ENCODE measurements at regions not wholly inside any gene's neighbourhood (a gene's known extent, or its start where the extent isn't known, plus 50 kb on each side); places are given as distances from the start of the nearest gene placed in this dataset.
A peak's percentile ranks its signal among the peaks of the same experiment; 100 is the strongest.
"Not testable (repeated sequence)": the region's sequence is repeated elsewhere in the genome, so short reads cannot be mapped to it uniquely, and the experiment has no call there.

DNA sequence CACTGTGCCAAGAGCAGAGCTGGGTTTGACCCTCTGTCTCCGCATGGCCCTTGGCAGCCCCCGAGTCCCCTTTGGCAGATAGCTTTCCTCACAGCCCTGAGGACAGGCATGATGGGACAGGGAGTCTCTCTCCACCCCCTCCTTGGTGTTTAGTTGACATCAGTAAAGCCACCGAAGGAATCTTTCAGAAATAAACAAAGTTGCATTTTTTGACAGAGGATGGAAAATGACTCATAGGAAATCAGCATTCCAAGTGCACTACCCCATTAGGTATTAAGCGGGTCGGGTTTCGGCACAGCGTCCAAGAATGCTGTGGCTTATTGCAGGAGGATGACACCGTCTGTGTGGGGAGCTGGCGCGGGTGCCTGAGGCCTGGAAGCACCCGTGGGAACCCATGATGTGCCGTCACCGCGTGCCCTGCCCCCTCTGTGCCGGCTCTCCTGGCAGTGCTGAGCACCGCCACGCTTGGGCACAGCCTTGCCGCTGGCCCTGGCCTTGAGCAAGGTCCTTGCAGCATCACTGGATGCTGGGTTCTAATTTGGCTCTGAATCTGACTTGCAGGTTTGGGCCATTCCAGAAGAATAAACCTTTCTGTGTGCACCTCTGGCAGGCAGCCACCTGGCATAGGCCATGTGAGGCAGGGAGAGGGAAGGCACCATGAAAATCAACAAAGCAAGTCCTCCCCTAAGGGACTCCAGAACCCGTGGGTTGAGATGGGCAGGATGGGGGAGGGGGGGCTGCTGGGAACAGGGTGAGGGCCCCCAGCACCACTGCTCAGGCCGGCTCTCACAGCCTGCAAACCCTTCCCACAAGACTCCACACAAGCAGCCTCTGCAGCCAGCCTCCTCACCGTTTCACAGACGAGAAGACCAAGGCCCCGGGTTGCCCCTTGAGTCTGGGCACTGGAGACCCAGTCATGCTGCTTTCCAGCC, 50.5 kb upstream of the ZNF469 start:
- Histone ChIP-seq H3K36me3 (replicated peaks in 1 of 2; ENCODE audit: control extremely low read depth in 1 of 2, control insufficient read depth in 1 of 2, extremely low read depth in 1 of 2, insufficient read depth in 2 of 2, low read length in 1 of 2) (no peaks in the 10 kb centered on the region), H3K4me2 (replicated peaks; ENCODE audit: low read depth, low read length, poor library complexity, severe bottlenecking) (no peak overlapping the region), H3K4me1 (ENCODE audit: control insufficient read depth in 2 of 2, insufficient read depth in 2 of 2, low read length in 2 of 2) (peaks cover 8 to 10% of the 10 kb centered on the region in 2 donors), H4K20me1 (ENCODE audit: control insufficient read depth, insufficient read depth, low read length, poor library complexity, severe bottlenecking) (no peaks in the 10 kb centered on the region), H3K27ac (ENCODE audit: low read length in 2 of 2) (no peak overlapping the region), H3K79me2 (ENCODE audit: control insufficient read depth, insufficient read depth, low read length) (no peaks in the 10 kb centered on the region), H3K9ac (ENCODE audit: low read length) (no peak overlapping the region), H2AFZ (ENCODE audit: insufficient read depth, low read depth, low read length, poor library complexity, severe bottlenecking) (no peak overlapping the region), H3K9me3 (ENCODE audit: control extremely low read depth in 1 of 3, control insufficient read depth in 2 of 3, insufficient read depth in 1 of 3, low read length in 2 of 3) (peaks cover 0 to 20% (median 0%) of the 10 kb centered on the region in 3 donors), H3K4me3 (ENCODE audit: control extremely low read depth in 1 of 5, extremely low read depth in 1 of 5, insufficient read depth in 1 of 5, low read depth in 2 of 5, low read length in 4 of 5) (no peak overlapping the region), H3K27me3 (replicated peaks in 1 of 4; ENCODE audit: control extremely low read depth in 1 of 4, control insufficient read depth in 3 of 4, insufficient read depth in 4 of 4, low read length in 3 of 4) (peaks cover 0 to 12% (median 2%) of the 10 kb centered on the region in 4 experiments)
- no peak for DNase-seq
- 92% methylated on average over 19 of the region's 23 CpGs for WGBS (ENCODE audit: insufficient coverage)
- Mint-ChIP-seq H3K9me3 (ENCODE audit: insufficient read depth) (no peaks in the 10 kb centered on the region), H3K4me1 (peaks cover 6% of the 10 kb centered on the region), H3K4me3 (no peak overlapping the region), H3K27ac (no peak overlapping the region), H3K27me3 (peaks cover 15% of the 10 kb centered on the region)
- CTCF ChIA-PET, result no interaction called here
- POLR2A ChIA-PET, result no interaction called here
- TF ChIP-seq EZH2 (IDR thresholded peaks at IDR 0.05; ENCODE audit: borderline replicate concordance, insufficient read depth, low read depth, low read length, poor library complexity, severe bottlenecking), result no peak
- TF ChIP-seq, protein P1, sequence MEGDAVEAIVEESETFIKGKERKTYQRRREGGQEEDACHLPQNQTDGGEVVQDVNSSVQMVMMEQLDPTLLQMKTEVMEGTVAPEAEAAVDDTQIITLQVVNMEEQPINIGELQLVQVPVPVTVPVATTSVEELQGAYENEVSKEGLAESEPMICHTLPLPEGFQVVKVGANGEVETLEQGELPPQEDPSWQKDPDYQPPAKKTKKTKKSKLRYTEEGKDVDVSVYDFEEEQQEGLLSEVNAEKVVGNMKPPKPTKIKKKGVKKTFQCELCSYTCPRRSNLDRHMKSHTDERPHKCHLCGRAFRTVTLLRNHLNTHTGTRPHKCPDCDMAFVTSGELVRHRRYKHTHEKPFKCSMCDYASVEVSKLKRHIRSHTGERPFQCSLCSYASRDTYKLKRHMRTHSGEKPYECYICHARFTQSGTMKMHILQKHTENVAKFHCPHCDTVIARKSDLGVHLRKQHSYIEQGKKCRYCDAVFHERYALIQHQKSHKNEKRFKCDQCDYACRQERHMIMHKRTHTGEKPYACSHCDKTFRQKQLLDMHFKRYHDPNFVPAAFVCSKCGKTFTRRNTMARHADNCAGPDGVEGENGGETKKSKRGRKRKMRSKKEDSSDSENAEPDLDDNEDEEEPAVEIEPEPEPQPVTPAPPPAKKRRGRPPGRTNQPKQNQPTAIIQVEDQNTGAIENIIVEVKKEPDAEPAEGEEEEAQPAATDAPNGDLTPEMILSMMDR (IDR thresholded peaks at IDR 0.05), result no peak
- no peak for ATAC-seq (ENCODE audit: low read depth)
- intact Hi-C loops (cut with micrococcal nuclease), result no loop called here

DNA sequence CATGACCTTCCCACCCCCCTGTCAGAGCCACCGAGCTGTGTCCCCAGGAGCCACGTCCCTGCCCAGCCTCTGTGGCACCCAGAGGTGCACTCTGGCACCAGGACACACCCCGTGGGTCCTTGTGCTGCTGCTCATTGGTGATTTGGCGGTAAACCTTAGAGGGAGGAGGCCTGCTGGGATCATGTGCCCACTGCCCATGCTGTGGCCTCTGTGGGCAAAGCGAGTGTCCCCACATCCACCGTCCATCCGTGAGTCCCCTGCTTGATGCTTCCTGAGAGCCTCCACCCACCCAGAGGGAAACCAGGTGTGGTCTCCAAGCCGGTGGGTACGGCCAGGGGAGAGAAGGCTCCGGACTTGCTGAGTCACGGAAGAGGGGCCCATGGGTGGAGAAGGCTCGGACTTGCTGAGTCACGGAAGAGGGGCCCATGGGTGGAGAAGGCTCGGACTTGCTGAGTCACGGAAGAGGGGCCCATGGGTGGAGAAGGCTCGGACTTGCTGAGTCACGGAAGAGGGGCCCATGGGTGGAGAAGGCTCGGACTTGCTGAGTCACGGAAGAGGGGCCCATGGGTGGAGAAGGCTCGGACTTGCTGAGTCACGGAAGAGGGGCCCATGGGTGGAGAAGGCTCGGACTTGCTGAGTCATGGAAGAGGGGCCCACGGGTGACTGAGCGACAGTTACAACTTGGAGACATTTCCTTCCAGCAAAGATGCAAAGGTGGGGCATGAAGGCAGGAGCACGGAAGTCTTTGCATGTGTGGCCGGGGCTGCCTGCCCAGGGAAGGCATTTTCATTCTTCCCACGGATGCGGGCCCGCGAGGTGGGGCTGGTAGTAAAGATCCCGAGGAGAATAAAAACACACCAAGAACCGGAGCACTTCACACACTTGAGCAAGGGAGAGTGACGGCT, 49.6 kb upstream of the ZNF469 start:
- H3K9ac ChIP-seq (ENCODE audit: low read length); H4K20me1 ChIP-seq (ENCODE audit: control insufficient read depth, insufficient read depth, low read length, poor library complexity, severe bottlenecking); intact Hi-C loops (cut with micrococcal nuclease); H3K4me3 ChIP-seq (ENCODE audit: control extremely low read depth in 1 of 5, extremely low read depth in 1 of 5, insufficient read depth in 1 of 5, low read depth in 2 of 5, low read length in 4 of 5); H3K36me3 ChIP-seq (replicated peaks in 1 of 2; ENCODE audit: control extremely low read depth in 1 of 2, control insufficient read depth in 1 of 2, extremely low read depth in 1 of 2, insufficient read depth in 2 of 2, low read length in 1 of 2); H3K4me3 Mint-ChIP-seq; H3K79me2 ChIP-seq (ENCODE audit: control insufficient read depth, insufficient read depth, low read length); ATAC-seq (ENCODE audit: low read depth); H3K27ac Mint-ChIP-seq; CTCF ChIA-PET; H2AFZ ChIP-seq (ENCODE audit: insufficient read depth, low read depth, low read length, poor library complexity, severe bottlenecking); POLR2A ChIA-PET; H3K4me1 ChIP-seq (ENCODE audit: control insufficient read depth in 2 of 2, insufficient read depth in 2 of 2, low read length in 2 of 2); H3K9me3 Mint-ChIP-seq (ENCODE audit: insufficient read depth); H3K27ac ChIP-seq (ENCODE audit: low read length in 2 of 2); DNase-seq; H3K4me1 Mint-ChIP-seq: not testable (repeated sequence)
- H3K27me3 ChIP-seq (replicated peaks in 1 of 4; ENCODE audit: control extremely low read depth in 1 of 4, control insufficient read depth in 3 of 4, insufficient read depth in 4 of 4, low read length in 3 of 4), result peaks cover 0 to 12% (median 2%) of the 10 kb centered on the region in 4 experiments
- H3K9me3 ChIP-seq (ENCODE audit: control extremely low read depth in 1 of 3, control insufficient read depth in 2 of 3, insufficient read depth in 1 of 3, low read length in 2 of 3), result peaks cover 0 to 20% (median 0%) of the 10 kb centered on the region in 3 donors
- 26% methylated on average over 19 of the region's 33 CpGs for WGBS (ENCODE audit: insufficient coverage)
- peaks cover 15% of the 10 kb centered on the region for H3K27me3 Mint-ChIP-seq
- peak overlapping the region; percentile 30 for H3K4me2 ChIP-seq (replicated peaks; ENCODE audit: low read depth, low read length, poor library complexity, severe bottlenecking)
